Chondrocyte (in vitro differentiated cells): ENCODE measurements at regions not wholly inside any gene's neighbourhood (a gene's known extent, or its start where the extent isn't known, plus 50 kb on each side); places are given as distances from the start of the nearest gene placed in this dataset.

ENCODE experiments used
- DNase-seq: peaks from one replicate; pipeline ENCODE4 v3.0.0; 2021; ENCODE audit warnings: mixed read lengths, low spot score
- H3K27ac Mint-ChIP-seq: one replicate; pipeline ENCODE4 v1.8.0; 2021; ENCODE audit warnings: mild to moderate bottlenecking, moderate library complexity, mixed read lengths; ENCODE audit not compliant: unreplicated experiment
- H3K27me3 Mint-ChIP-seq: 2 replicates; pipeline ENCODE4 v1.8.0; 2021; ENCODE audit warnings: low read depth, mixed read lengths
- H3K36me3 Mint-ChIP-seq: 2 replicates; pipeline ENCODE4 v1.8.0; 2021; ENCODE audit warnings: low read depth, mixed read lengths
- H3K4me1 Mint-ChIP-seq: 2 replicates; pipeline ENCODE4 v1.8.0; 2021; ENCODE audit warnings: low read depth, mild to moderate bottlenecking, mixed read lengths
- H3K4me3 Mint-ChIP-seq: one replicate; pipeline ENCODE4 v1.8.0; 2021; ENCODE audit warnings: mild to moderate bottlenecking, moderate library complexity, mixed read lengths; ENCODE audit not compliant: unreplicated experiment
- H3K9me3 Mint-ChIP-seq: 2 replicates; pipeline ENCODE4 v1.8.0; 2021; ENCODE audit warnings: low read depth, mixed read lengths
- CTCF ChIP-seq: fragments of 200-600 bp; sonication (generic); IDR thresholded peaks from 2 replicates; pipeline ENCODE4 v1.5.0; 2021; ENCODE audit warnings: antibody characterized with exemption, mild to moderate bottlenecking, moderate library complexity

- TF ChIP-seq CTCF = no peak
- Mint-ChIP-seq H3K27me3 (no peaks in the 10 kb centered on the region), H3K4me3 (no peak overlapping the region), H3K36me3 (no peaks in the 10 kb centered on the region), H3K9me3 (no peaks in the 10 kb centered on the region), H3K4me1 (peaks cover 37% of the 10 kb centered on the region), H3K27ac (no peak overlapping the region)
- no peak for DNase-seq
Observed at GRCh38 chr4:31071508-31072486, 351.6 kb downstream of the PCDH7 start.

GRCh38 chr4:31075969-31076368 lies 355.8 kb downstream of the PCDH7 start:
- TF ChIP-seq CTCF = no peak
- H3K4me3 Mint-ChIP-seq = no peak overlapping the region
- no peaks in the 10 kb centered on the region for H3K27me3 Mint-ChIP-seq
- peaks cover 3% of the 10 kb centered on the region for H3K9me3 Mint-ChIP-seq
- DNase-seq = no peak
- no peaks in the 10 kb centered on the region for H3K36me3 Mint-ChIP-seq
- H3K27ac Mint-ChIP-seq = no peak overlapping the region
- H3K4me1 Mint-ChIP-seq = peaks cover 27% of the 10 kb centered on the region

- no peak for DNase-seq
- Mint-ChIP-seq H3K27ac (no peak overlapping the region), H3K9me3 (peaks cover 3% of the 10 kb centered on the region)
Observed at GRCh38 chr4:31078661-31079060, 358.5 kb downstream of the PCDH7 start.

GRCh38 chr4:31080887-31081286 lies 360.7 kb downstream of the PCDH7 start:
- Mint-ChIP-seq H3K4me3 (no peak overlapping the region), H3K27ac (peak overlapping the region; percentile 77), H3K9me3 (peaks cover 3% of the 10 kb centered on the region), H3K4me1 (peaks cover 38% of the 10 kb centered on the region), H3K27me3 (no peaks in the 10 kb centered on the region), H3K36me3 (no peaks in the 10 kb centered on the region)
- no peak for DNase-seq
- no peak for TF ChIP-seq CTCF

More at GRCh38 chr4:31078661-31079060, 358.5 kb downstream of the PCDH7 start:
- Mint-ChIP-seq H3K4me3 (no peak overlapping the region), H3K27me3 (no peaks in the 10 kb centered on the region), H3K4me1 (peaks cover 21% of the 10 kb centered on the region), H3K36me3 (no peaks in the 10 kb centered on the region)
- no peak for TF ChIP-seq CTCF

GRCh38 chr4:31081366-31081765 lies 361.2 kb downstream of the PCDH7 start:
- H3K4me1 Mint-ChIP-seq = peaks cover 40% of the 10 kb centered on the region

More at GRCh38 chr4:31081366-31081765, 361.2 kb downstream of the PCDH7 start:
- H3K27ac Mint-ChIP-seq = peak overlapping the region; percentile 79
- TF ChIP-seq CTCF = no peak
- H3K27me3 Mint-ChIP-seq = no peaks in the 10 kb centered on the region
- H3K4me3 Mint-ChIP-seq = no peak overlapping the region
- H3K9me3 Mint-ChIP-seq = peaks cover 3% of the 10 kb centered on the region
- DNase-seq = no peak
- H3K36me3 Mint-ChIP-seq = no peaks in the 10 kb centered on the region
